ENCODE measurements at regions not wholly inside any gene's neighbourhood (a gene's known extent, or its start where the extent isn't known, plus 50 kb on each side); places are given as distances from the start of the nearest gene placed in this dataset.
"Not testable (repeated sequence)": the region's sequence is repeated elsewhere in the genome, so short reads cannot be mapped to it uniquely, and the experiment has no call there.

DNA sequence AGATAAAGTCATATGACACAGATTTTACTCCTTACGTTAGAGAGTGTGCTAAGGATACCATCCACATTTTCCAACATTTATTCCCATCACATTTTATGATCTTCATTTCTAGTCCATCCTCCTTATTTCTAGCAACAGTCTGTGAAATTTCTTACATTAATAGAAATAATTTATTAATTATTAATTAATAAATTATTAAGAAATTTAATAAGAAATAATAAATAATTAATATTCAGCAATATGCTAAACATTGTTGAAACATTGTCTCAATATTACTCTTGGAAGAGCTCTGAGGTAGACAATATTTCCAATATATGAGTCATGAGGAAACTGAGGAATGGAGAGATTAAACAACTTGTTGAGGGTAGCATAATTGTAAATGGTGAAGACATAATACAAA, 1742.5 kb upstream of the CDH6 start:
- TF ChIP-seq, protein P1, sequence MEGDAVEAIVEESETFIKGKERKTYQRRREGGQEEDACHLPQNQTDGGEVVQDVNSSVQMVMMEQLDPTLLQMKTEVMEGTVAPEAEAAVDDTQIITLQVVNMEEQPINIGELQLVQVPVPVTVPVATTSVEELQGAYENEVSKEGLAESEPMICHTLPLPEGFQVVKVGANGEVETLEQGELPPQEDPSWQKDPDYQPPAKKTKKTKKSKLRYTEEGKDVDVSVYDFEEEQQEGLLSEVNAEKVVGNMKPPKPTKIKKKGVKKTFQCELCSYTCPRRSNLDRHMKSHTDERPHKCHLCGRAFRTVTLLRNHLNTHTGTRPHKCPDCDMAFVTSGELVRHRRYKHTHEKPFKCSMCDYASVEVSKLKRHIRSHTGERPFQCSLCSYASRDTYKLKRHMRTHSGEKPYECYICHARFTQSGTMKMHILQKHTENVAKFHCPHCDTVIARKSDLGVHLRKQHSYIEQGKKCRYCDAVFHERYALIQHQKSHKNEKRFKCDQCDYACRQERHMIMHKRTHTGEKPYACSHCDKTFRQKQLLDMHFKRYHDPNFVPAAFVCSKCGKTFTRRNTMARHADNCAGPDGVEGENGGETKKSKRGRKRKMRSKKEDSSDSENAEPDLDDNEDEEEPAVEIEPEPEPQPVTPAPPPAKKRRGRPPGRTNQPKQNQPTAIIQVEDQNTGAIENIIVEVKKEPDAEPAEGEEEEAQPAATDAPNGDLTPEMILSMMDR (IDR thresholded peaks at IDR 0.05; ENCODE audit: low read depth, low read length) = not testable (repeated sequence)
- TF ChIP-seq POLR2A (IDR thresholded peaks at IDR 0.05; ENCODE audit: extremely low read depth, insufficient read length); MYC (IDR thresholded peaks at IDR 0.05; ENCODE audit: low read depth, low read length): not testable (repeated sequence)
- TF ChIP-seq, protein P2, sequence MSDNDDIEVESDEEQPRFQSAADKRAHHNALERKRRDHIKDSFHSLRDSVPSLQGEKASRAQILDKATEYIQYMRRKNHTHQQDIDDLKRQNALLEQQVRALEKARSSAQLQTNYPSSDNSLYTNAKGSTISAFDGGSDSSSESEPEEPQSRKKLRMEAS (IDR thresholded peaks at IDR 0.05; ENCODE audit: low read depth, low read length) = not testable (repeated sequence)
